Mammary epithelial cell (primary cell): ENCODE measurements at regions not wholly inside any gene's neighbourhood (a gene's known extent, or its start where the extent isn't known, plus 50 kb on each side); places are given as distances from the start of the nearest gene placed in this dataset.

Source experiments
- EZH2 ChIP-seq: IDR thresholded peaks from 2 replicates; pipeline ENCODE4 v1.6.1; 2012; ENCODE audit warnings: low read length, inconsistent platforms, borderline replicate concordance
- TF ChIP-seq, protein P1 (sequence below), 2 donors: IDR thresholded peaks in 1 of 2; conservative IDR thresholded peaks in 1 of 2; 2 replicates each; pipeline ENCODE4 v1.5.1; 2011 to 2012; ENCODE audit warnings: inconsistent platforms in 2 of 2, low read length in 2 of 2, mild to moderate bottlenecking in 2 of 2, control low read depth in 1 of 2, low read depth in 1 of 2; ENCODE audit not compliant: insufficient read depth in 1 of 2; ENCODE audit errors: extremely low read depth in 1 of 2

DNA sequence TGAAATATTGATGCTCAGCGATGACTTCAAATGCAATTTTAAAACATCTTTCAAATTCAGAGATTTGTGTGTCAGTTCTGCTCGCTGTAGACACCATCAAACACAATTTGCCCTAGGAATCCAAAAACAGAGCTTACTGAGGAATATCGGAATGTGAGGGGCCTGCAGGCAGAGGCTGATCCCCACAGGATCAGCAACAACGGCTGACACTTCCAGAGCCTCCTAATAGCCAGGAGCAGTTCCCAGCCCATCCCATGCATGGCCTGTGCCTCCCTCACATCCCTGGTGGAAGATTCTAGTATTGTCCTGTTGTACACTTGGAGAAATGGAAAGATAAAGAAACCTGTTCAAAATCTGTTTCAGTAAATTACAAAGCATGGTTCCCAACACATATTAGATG is 129.7 kb upstream of the VWC2 start:
- TF ChIP-seq, protein P1, sequence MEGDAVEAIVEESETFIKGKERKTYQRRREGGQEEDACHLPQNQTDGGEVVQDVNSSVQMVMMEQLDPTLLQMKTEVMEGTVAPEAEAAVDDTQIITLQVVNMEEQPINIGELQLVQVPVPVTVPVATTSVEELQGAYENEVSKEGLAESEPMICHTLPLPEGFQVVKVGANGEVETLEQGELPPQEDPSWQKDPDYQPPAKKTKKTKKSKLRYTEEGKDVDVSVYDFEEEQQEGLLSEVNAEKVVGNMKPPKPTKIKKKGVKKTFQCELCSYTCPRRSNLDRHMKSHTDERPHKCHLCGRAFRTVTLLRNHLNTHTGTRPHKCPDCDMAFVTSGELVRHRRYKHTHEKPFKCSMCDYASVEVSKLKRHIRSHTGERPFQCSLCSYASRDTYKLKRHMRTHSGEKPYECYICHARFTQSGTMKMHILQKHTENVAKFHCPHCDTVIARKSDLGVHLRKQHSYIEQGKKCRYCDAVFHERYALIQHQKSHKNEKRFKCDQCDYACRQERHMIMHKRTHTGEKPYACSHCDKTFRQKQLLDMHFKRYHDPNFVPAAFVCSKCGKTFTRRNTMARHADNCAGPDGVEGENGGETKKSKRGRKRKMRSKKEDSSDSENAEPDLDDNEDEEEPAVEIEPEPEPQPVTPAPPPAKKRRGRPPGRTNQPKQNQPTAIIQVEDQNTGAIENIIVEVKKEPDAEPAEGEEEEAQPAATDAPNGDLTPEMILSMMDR (conservative IDR thresholded peaks at IDR 0.05 in 1 of 2, IDR thresholded peaks at IDR 0.05 in 1 of 2; ENCODE audit: extremely low read depth in 1 of 2, insufficient read depth in 1 of 2, low read depth in 1 of 2, low read length in 2 of 2), result no peak
- TF ChIP-seq EZH2, result no peak
